HepG2 (cell line): ENCODE measurements at regions not wholly inside any gene's neighbourhood (a gene's known extent, or its start where the extent isn't known, plus 50 kb on each side); places are given as distances from the start of the nearest gene placed in this dataset.

Experiments used
- ATAC-seq: fragments of 200-7000 bp; cut with Tn5 transposase; 3 replicates; pipeline ENCODE4 v1.9.1; 2020; ENCODE audit warnings: mild to moderate bottlenecking, moderate library complexity
- BruUV-seq: library from RNA; stranded (reverse); fragments of 400-500 nt; replicated peaks from 2 replicates; lab custom pipeline; 2021; lab: Mats Ljungman, UMichigan
- CTCF ChIA-PET: fragments of 300-600 bp; formaldehyde crosslinking; extraction: SDS; loops from one replicate; lab custom pipeline; 2021; ENCODE audit warnings: low total read pairs, inconsistent platforms, low intra/inter-chr PET ratio; lab: Yijun Ruan, JAX
- POLR2A ChIA-PET: fragments of 350-600 bp; sonication (Branson Sonifier 250); formaldehyde crosslinking; loops from one replicate; lab custom pipeline; 2020; ENCODE audit warnings: antibody characterized with exemption, inconsistent platforms; lab: Yijun Ruan, JAX
- DNase-seq: peaks from one replicate; pipeline ENCODE4 v3.0.0-alpha.2; 2015; ENCODE audit warnings: low spot score
- FAIRE-seq: peaks from 3 replicates; lab custom pipeline; 2011; peaks lifted over from hg19 to GRCh38; lab: Jason Lieb, UNC
- H2AFZ ChIP-seq: one replicate; pipeline ENCODE4 v1.6.1; 2011; ENCODE audit warnings: low read length, inconsistent platforms
- H3K27ac ChIP-seq: fragments of 300-600 bp; 3 replicates; pipeline ENCODE4 v1.8.0; 2011; ENCODE audit warnings: mixed run types, mild to moderate bottlenecking, mixed read lengths, low read length, inconsistent platforms; ENCODE audit not compliant: insufficient read depth; ENCODE audit errors: extremely low read length
- H3K27me3 ChIP-seq, 2 experiments: fragments of 200-600 bp in 1 of 2; 2 replicates in 1 of 2; 3 replicates in 1 of 2; pipeline versions ENCODE4 v1.6.0 to v1.8.0; 2011; ENCODE audit warnings: low read length in 2 of 2, mild to moderate bottlenecking in 2 of 2, moderate library complexity in 2 of 2, inconsistent platforms in 1 of 2; ENCODE audit not compliant: insufficient read depth in 2 of 2, control insufficient read depth in 1 of 2
- H3K36me3 ChIP-seq, 2 experiments: fragments of 200-600 bp in 1 of 2; replicated peaks in 1 of 2; 2 replicates in 1 of 2; 3 replicates in 1 of 2; pipeline versions ENCODE4 v1.5.1 to v1.8.0; 2011; ENCODE audit warnings: low read length in 2 of 2, inconsistent platforms in 1 of 2; ENCODE audit not compliant: insufficient read depth in 2 of 2, control insufficient read depth in 1 of 2
- H3K4me1 ChIP-seq: 2 replicates; pipeline ENCODE4 v1.5.1; 2012; ENCODE audit warnings: low read length, inconsistent platforms; ENCODE audit not compliant: insufficient read depth
- H3K4me2 ChIP-seq: 2 replicates; pipeline ENCODE4 v1.6.0; 2011; ENCODE audit warnings: low read depth, low read length, inconsistent platforms
- H3K4me3 ChIP-seq, 3 experiments: fragments of 200-600 bp in 1 of 3; sonication (generic), shearing (Covaris generic) in 1 of 3; replicated peaks in 1 of 3; 2 replicates each; pipeline ENCODE4 v1.5.1; 2011 to 2016; ENCODE audit warnings: low read length in 3 of 3, inconsistent platforms in 2 of 3, low read depth in 2 of 3, mild to moderate bottlenecking in 2 of 3, control low read depth in 1 of 3, mixed read lengths in 1 of 3; ENCODE audit not compliant: insufficient read depth in 1 of 3
- H3K79me2 ChIP-seq: one replicate; pipeline ENCODE4 v1.6.1; 2011; ENCODE audit warnings: low read length, inconsistent platforms; ENCODE audit not compliant: insufficient read depth
- H3K9ac ChIP-seq: 2 replicates; pipeline ENCODE4 v1.6.0; 2011; ENCODE audit warnings: mild to moderate bottlenecking, low read depth, low read length, inconsistent platforms; ENCODE audit not compliant: insufficient read depth
- H3K9me3 ChIP-seq: 2 replicates; pipeline ENCODE4 v1.5.1; 2012; ENCODE audit warnings: mild to moderate bottlenecking, low read length
- H4K20me1 ChIP-seq: 2 replicates; pipeline ENCODE4 v1.6.0; 2011; ENCODE audit warnings: inconsistent platforms, mild to moderate bottlenecking, low read length, moderate library complexity; ENCODE audit not compliant: insufficient read depth
- ATRX ChIP-seq: sonication (generic); formaldehyde crosslinking; IDR thresholded peaks from 2 replicates; pipeline ENCODE4 v1.4.0; 2020; ENCODE audit warnings: missing genetic modification reagents, borderline replicate concordance
- DR1 ChIP-seq: sonication (generic); formaldehyde crosslinking; IDR thresholded peaks from 2 replicates; pipeline ENCODE4 v1.8.0; 2021; ENCODE audit warnings: mild to moderate bottlenecking, missing genetic modification reagents, inconsistent platforms
- FOXM1 ChIP-seq: sonication (generic); formaldehyde crosslinking; IDR thresholded peaks from 2 replicates; pipeline ENCODE4 v1.5.0; 2020; ENCODE audit warnings: missing genetic modification reagents
- HES4 ChIP-seq: sonication (generic); formaldehyde crosslinking; IDR thresholded peaks from 2 replicates; pipeline ENCODE4 v1.9.0; 2021; ENCODE audit warnings: mild to moderate bottlenecking, missing genetic modification reagents, borderline replicate concordance
- KDM1A ChIP-seq: IDR thresholded peaks from 2 replicates; pipeline ENCODE4 v1.6.1; 2016; ENCODE audit warnings: missing compliant biosample characterization
- KDM5B ChIP-seq: sonication (generic); formaldehyde crosslinking; IDR thresholded peaks from 2 replicates; pipeline ENCODE4 v1.4.0; 2020; ENCODE audit warnings: missing genetic modification reagents, mild to moderate bottlenecking, borderline replicate concordance
- MAFK ChIP-seq, 2 experiments: IDR thresholded peaks in 1 of 2; conservative IDR thresholded peaks in 1 of 2; 2 replicates each; pipeline ENCODE4 v1.6.1; 2011; ENCODE audit warnings: improper control_type of control experiment in 2 of 2, low read length in 2 of 2
- MXI1 ChIP-seq: IDR thresholded peaks from 3 replicates; pipeline ENCODE4 v1.6.1; 2012; ENCODE audit warnings: low read depth, low read length, inconsistent platforms, borderline replicate concordance
- NFE2 ChIP-seq: sonication (generic); formaldehyde crosslinking; IDR thresholded peaks from 2 replicates; pipeline ENCODE4 v1.4.0; 2020; ENCODE audit warnings: missing genetic modification reagents
- POLR2G ChIP-seq: fragments of 200-400 bp; formaldehyde crosslinking; IDR thresholded peaks from 2 replicates; pipeline ENCODE4 v1.6.1; 2018; ENCODE audit warnings: mild to moderate bottlenecking, low read depth, low read length, moderate library complexity
- RBM39 ChIP-seq: fragments of 200-400 bp; formaldehyde crosslinking; IDR thresholded peaks from one replicate; pipeline ENCODE4 v1.6.1; 2018; ENCODE audit warnings: antibody characterized with exemption, mild to moderate bottlenecking, low read depth, low read length; ENCODE audit not compliant: poor library complexity, severe bottlenecking
- RELA ChIP-seq: sonication (generic); formaldehyde crosslinking; IDR thresholded peaks from 2 replicates; pipeline ENCODE4 v1.4.0; 2020; ENCODE audit warnings: missing genetic modification reagents
- SNAPC2 ChIP-seq: sonication (generic); formaldehyde crosslinking; IDR thresholded peaks from 2 replicates; pipeline ENCODE4 v1.8.1; 2022; ENCODE audit warnings: mild to moderate bottlenecking, missing genetic modification reagents
- SUZ12 ChIP-seq: fragments of 150-350 bp; IDR thresholded peaks from 2 replicates; pipeline ENCODE4 v1.6.1; 2014; ENCODE audit warnings: low read depth, low read length
- ZNF350 ChIP-seq: sonication (generic); formaldehyde crosslinking; IDR thresholded peaks from 2 replicates; pipeline ENCODE4 v1.4.0; 2020; ENCODE audit warnings: mild to moderate bottlenecking, low read depth, missing genetic modification reagents, borderline replicate concordance
- ZNF441 ChIP-seq: sonication (generic); formaldehyde crosslinking; IDR thresholded peaks from 2 replicates; pipeline ENCODE4 v1.7.0; 2021; ENCODE audit warnings: missing genetic modification reagents, borderline replicate concordance
- ZNF547 ChIP-seq: sonication (generic); formaldehyde crosslinking; IDR thresholded peaks from 2 replicates; pipeline ENCODE4 v1.5.1; 2020; ENCODE audit warnings: mild to moderate bottlenecking, missing genetic modification reagents
- ZNF563 ChIP-seq: sonication (generic); formaldehyde crosslinking; IDR thresholded peaks from 2 replicates; pipeline ENCODE4 v1.8.0; 2022; ENCODE audit warnings: mild to moderate bottlenecking, moderate library complexity, missing genetic modification reagents
- ZNF570 ChIP-seq: sonication (generic); formaldehyde crosslinking; IDR thresholded peaks from 2 replicates; pipeline ENCODE4 v1.4.0; 2020; ENCODE audit warnings: mild to moderate bottlenecking, missing genetic modification reagents, borderline replicate concordance
- ZNF572 ChIP-seq: sonication (generic); formaldehyde crosslinking; IDR thresholded peaks from 2 replicates; pipeline ENCODE4 v1.5.1; 2020; ENCODE audit warnings: mild to moderate bottlenecking, missing genetic modification reagents
- ZNF703 ChIP-seq: sonication (generic); formaldehyde crosslinking; IDR thresholded peaks from 2 replicates; pipeline ENCODE4 v1.5.1; 2020; ENCODE audit warnings: missing genetic modification reagents, mild to moderate bottlenecking, moderate library complexity, borderline replicate concordance
- WGBS: methylation state at CpG from one replicate; pipeline ENCODE4 v1.1.6; 2017; ENCODE audit warnings: low lambda C conversion rate; 5-methylcytosine and 5-hydroxymethylcytosine counted together
- in situ Hi-C: cut with HindIII; loops from 2 replicates; pipeline ENCODE4 v1.10.0; 2017; ENCODE audit warnings: low pct_unique_long_range_greater_than_20kb; ENCODE audit not compliant: extremely low pct_ligation_motif_present
- intact Hi-C: fragments of 100-400 bp; cut with micrococcal nuclease; formaldehyde crosslinking; loops from one replicate; pipeline ENCODE4 v1.10.0; 2022; ENCODE audit not compliant: unreplicated experiment
- TF ChIP-seq, protein P1 (sequence below): conservative IDR thresholded peaks from 2 replicates; pipeline ENCODE4 v1.6.1; 2018; ENCODE audit warnings: missing genetic modification reagents
- TF ChIP-seq, protein P2 (sequence below): sonication (generic); formaldehyde crosslinking; IDR thresholded peaks from 2 replicates; pipeline ENCODE4 v1.9.0; 2022; ENCODE audit warnings: low read depth, missing genetic modification reagents

DNA sequence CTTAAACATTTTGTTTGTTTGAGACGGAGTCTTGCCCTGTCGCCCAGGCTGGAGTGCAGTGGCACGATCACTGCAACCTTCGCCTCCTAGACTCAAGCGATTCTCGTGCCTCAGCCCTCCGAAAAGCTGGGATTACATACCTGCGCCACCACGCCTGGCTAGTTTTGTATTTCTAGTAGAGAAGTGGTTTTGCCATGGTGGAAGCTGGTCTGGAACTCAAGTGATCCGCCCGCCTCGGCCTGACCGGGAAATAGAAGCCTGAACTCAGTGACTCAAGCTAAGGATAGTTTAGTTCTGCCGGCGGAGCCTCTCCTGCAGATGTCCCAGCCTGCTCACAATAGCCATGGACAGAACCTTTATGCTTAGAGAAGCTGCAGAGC lies 53.0 kb upstream of the ZNF254 start:
- Histone ChIP-seq H3K4me1 (peaks cover 47% of the 10 kb centered on the region), H3K9ac (peak overlapping the region; percentile 88), H3K4me3 (peak overlapping the region; percentile 84 to 91 (median 85)), H3K27me3 (no peaks in the 10 kb centered on the region; a peak in 1 of 5 replicates), H4K20me1 (no peaks in the 10 kb centered on the region), H3K36me3 (peaks cover 0 to 9% of the 10 kb centered on the region in 2 experiments; a peak in 4 of 5 replicates), H3K9me3 (no peaks in the 10 kb centered on the region), H2AFZ (no peak overlapping the region), H3K4me2 (peak overlapping the region; percentile 83), H3K27ac (peak overlapping the region; percentile 98), H3K79me2 (peaks cover 35% of the 10 kb centered on the region)
- FAIRE-seq (no peak), DNase-seq (peak; percentile 41), ATAC-seq (peak; percentile 61)
- WGBS: 2% methylated on average over 9 of the region's 15 CpGs
- intact Hi-C loops: no loop called here
- in situ Hi-C loops: loop anchor here (25.0 kb wide), 1 partner anchor 772 kb away; the partner anchor contains the start of gene ZNF724
- CTCF ChIA-PET: no interaction called here
- POLR2A ChIA-PET: interaction anchor here (1.2 to 2.1 kb wide), 11 partner anchors 9 to 639 kb away, joined by 3 to 10 read pairs (median 5); partner anchors contain the start of genes ZNF675 and ZNF91
- BruUV-seq: no TSS peak
- no peak for TF ChIP-seq NFE2 (CRISPR knock-in tag)
- TF ChIP-seq SNAPC2: no peak
- TF ChIP-seq HES4 (CRISPR knock-in tag): 0 out of 2 replicates have a peak, but pooled peaks have one; percentile 16
- no peak for TF ChIP-seq ZNF703 (CRISPR knock-in tag)
- TF ChIP-seq RELA (CRISPR knock-in tag): no peak
- TF ChIP-seq MXI1: no peak
- TF ChIP-seq ZNF563 (CRISPR knock-in tag): 0 out of 2 replicates have a peak, but pooled peaks have one; percentile 18
- no peak for TF ChIP-seq KDM1A (CRISPR knock-in tag)
- TF ChIP-seq ZNF572 (CRISPR knock-in tag): no peak
- TF ChIP-seq DR1 (CRISPR knock-in tag): no peak
- TF ChIP-seq ZNF350 (CRISPR knock-in tag): peak; percentile 8; the same call in 1 of the 2 replicates
- TF ChIP-seq MAFK (conservative IDR thresholded peaks at IDR 0.05 in 1 of 2, IDR thresholded peaks at IDR 0.05 in 1 of 2; ENCODE audit: low read length in 2 of 2): no peak
- TF ChIP-seq ZNF441 (CRISPR knock-in tag): peak; percentile 92
- TF ChIP-seq ZNF570: no peak
- TF ChIP-seq, protein P1, sequence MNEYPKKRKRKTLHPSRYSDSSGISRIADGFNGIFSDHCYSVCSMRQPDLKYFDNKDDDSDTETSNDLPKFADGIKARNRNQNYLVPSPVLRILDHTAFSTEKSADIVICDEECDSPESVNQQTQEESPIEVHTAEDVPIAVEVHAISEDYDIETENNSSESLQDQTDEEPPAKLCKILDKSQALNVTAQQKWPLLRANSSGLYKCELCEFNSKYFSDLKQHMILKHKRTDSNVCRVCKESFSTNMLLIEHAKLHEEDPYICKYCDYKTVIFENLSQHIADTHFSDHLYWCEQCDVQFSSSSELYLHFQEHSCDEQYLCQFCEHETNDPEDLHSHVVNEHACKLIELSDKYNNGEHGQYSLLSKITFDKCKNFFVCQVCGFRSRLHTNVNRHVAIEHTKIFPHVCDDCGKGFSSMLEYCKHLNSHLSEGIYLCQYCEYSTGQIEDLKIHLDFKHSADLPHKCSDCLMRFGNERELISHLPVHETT (CRISPR knock-in tag): no peak
- TF ChIP-seq POLR2G: peak; percentile 5; the same call in 1 of the 2 replicates
- no peak for TF ChIP-seq SUZ12
- no peak for TF ChIP-seq ATRX
- TF ChIP-seq, protein P2, sequence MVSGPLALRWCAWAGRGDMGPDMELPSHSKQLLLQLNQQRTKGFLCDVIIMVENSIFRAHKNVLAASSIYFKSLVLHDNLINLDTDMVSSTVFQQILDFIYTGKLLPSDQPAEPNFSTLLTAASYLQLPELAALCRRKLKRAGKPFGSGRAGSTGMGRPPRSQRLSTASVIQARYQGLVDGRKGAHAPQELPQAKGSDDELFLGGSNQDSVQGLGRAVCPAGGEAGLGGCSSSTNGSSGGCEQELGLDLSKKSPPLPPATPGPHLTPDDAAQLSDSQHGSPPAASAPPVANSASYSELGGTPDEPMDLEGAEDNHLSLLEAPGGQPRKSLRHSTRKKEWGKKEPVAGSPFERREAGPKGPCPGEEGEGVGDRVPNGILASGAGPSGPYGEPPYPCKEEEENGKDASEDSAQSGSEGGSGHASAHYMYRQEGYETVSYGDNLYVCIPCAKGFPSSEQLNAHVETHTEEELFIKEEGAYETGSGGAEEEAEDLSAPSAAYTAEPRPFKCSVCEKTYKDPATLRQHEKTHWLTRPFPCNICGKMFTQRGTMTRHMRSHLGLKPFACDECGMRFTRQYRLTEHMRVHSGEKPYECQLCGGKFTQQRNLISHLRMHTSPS: no peak
- 0 out of 2 replicates have a peak, but pooled peaks have one; percentile 33 for TF ChIP-seq ZNF547 (CRISPR knock-in tag)
- no peak for TF ChIP-seq FOXM1 (CRISPR knock-in tag)
- TF ChIP-seq RBM39: peak; percentile 25
- TF ChIP-seq KDM5B (CRISPR knock-in tag): 0 out of 2 replicates have a peak, but pooled peaks have one; percentile 20
